ENCODE measurements at regions not wholly inside any gene's neighbourhood (a gene's known extent, or its start where the extent isn't known, plus 50 kb on each side); places are given as distances from the start of the nearest gene placed in this dataset.

DNA sequence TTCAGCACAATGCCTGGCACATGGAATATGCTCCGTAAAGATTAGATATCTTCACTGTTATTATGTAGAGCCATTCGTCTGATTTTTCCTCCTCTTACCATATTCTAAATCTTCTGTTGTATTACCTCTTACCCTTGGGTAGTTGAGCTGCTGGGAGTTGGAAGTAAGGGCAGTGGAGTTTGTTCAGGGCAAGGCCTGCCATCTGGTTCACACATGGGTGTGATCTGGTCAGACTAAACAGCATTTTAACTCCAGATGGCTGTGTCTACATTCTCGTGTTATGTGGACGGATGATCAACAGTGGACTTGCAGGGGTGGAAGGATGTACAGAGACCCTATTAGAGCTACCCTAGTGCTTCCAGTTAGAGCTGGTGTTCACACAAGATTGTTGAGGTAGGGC is 164.9 kb downstream of the ZIC5 start:
- intact Hi-C loops (cut with micrococcal nuclease): no loop called here
- Mint-ChIP-seq H3K36me3 (no peaks in the 10 kb centered on the region), H3K4me1 (no peaks in the 10 kb centered on the region), H3K4me3 (no peak overlapping the region), H3K27me3 (ENCODE audit: low read depth in 3 of 3) (peaks cover 1 to 3% (median 2%) of the 10 kb centered on the region in 3 donors), H3K27ac (no peak overlapping the region), H3K9me3 (no peaks in the 10 kb centered on the region)
- H3K4me3 ChIP-seq (replicated peaks in 1 of 3; ENCODE audit: low read depth in 2 of 3, low read length in 3 of 3): no peak overlapping the region
- no peaks in the 10 kb centered on the region for H3K36me3 ChIP-seq (replicated peaks in 1 of 2; ENCODE audit: control insufficient read depth in 1 of 2, insufficient read depth in 2 of 2, low read length in 2 of 2)
- H3K79me2 ChIP-seq (ENCODE audit: insufficient read depth, low read length): no peaks in the 10 kb centered on the region
- no peak overlapping the region for H3K4me2 ChIP-seq (replicated peaks; ENCODE audit: extremely low read depth, low read length, poor library complexity, severe bottlenecking)
- no peaks in the 10 kb centered on the region for H4K20me1 ChIP-seq (ENCODE audit: insufficient read depth, low read length)
- H3K9me3 ChIP-seq (replicated peaks in 1 of 2; ENCODE audit: control insufficient read depth in 1 of 2, insufficient read depth in 1 of 2, low read length in 2 of 2): no peaks in the 10 kb centered on the region
- H2AFZ ChIP-seq (ENCODE audit: insufficient read depth, low read depth, low read length, poor library complexity, severe bottlenecking): no peak overlapping the region
- DNase-seq: no peak
- H3K27me3 ChIP-seq (ENCODE audit: control insufficient read depth in 2 of 2, insufficient read depth in 2 of 2, low read length in 2 of 2): no peaks in the 10 kb centered on the region
- H3K9ac ChIP-seq (ENCODE audit: insufficient read depth, low read length, poor library complexity, severe bottlenecking): no peak overlapping the region
- 100% methylated on average over 2 of the region's 4 CpGs for WGBS (ENCODE audit: insufficient coverage)
- no peak overlapping the region for H3K27ac ChIP-seq (ENCODE audit: low read depth in 1 of 2, low read length in 2 of 2)
- H3K4me1 ChIP-seq (ENCODE audit: control insufficient read depth in 1 of 2, insufficient read depth in 2 of 2, low read length in 2 of 2): no peaks in the 10 kb centered on the region
- TF ChIP-seq, protein P1, sequence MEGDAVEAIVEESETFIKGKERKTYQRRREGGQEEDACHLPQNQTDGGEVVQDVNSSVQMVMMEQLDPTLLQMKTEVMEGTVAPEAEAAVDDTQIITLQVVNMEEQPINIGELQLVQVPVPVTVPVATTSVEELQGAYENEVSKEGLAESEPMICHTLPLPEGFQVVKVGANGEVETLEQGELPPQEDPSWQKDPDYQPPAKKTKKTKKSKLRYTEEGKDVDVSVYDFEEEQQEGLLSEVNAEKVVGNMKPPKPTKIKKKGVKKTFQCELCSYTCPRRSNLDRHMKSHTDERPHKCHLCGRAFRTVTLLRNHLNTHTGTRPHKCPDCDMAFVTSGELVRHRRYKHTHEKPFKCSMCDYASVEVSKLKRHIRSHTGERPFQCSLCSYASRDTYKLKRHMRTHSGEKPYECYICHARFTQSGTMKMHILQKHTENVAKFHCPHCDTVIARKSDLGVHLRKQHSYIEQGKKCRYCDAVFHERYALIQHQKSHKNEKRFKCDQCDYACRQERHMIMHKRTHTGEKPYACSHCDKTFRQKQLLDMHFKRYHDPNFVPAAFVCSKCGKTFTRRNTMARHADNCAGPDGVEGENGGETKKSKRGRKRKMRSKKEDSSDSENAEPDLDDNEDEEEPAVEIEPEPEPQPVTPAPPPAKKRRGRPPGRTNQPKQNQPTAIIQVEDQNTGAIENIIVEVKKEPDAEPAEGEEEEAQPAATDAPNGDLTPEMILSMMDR (IDR thresholded peaks at IDR 0.05): no peak

DNA sequence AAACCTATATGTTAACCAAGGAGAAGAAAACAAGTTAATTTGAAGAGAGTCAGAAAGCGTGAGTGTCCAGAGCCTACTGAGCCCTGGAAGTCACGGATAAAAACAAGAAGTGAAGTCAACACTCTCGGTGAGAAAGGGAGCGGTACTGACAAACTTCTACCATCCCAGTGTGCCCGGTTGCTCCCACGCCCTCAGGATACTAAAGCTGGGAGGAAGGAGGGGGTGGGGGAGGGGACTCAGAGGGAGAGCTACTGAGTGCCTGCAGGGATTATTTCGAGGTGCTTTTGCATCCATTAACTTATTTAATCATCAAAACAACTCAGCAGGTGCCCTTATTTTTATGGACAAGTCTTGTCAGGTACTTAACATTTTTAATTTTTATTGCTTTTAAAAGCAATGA is 166.2 kb downstream of the ZIC5 start:
- Mint-ChIP-seq H3K9me3 (no peaks in the 10 kb centered on the region), H3K27me3 (ENCODE audit: low read depth in 3 of 3) (peaks cover 1 to 3% (median 2%) of the 10 kb centered on the region in 3 donors), H3K4me3 (no peak overlapping the region), H3K4me1 (no peaks in the 10 kb centered on the region), H3K36me3 (no peaks in the 10 kb centered on the region), H3K27ac (no peak overlapping the region)
- 100% methylated on average over 2 of the region's 7 CpGs for WGBS (ENCODE audit: insufficient coverage)
- Histone ChIP-seq H3K27ac (ENCODE audit: low read depth in 1 of 2, low read length in 2 of 2) (no peak overlapping the region), H3K9me3 (replicated peaks in 1 of 2; ENCODE audit: control insufficient read depth in 1 of 2, insufficient read depth in 1 of 2, low read length in 2 of 2) (no peaks in the 10 kb centered on the region), H2AFZ (ENCODE audit: insufficient read depth, low read depth, low read length, poor library complexity, severe bottlenecking) (no peak overlapping the region), H3K79me2 (ENCODE audit: insufficient read depth, low read length) (no peaks in the 10 kb centered on the region), H4K20me1 (ENCODE audit: insufficient read depth, low read length) (no peaks in the 10 kb centered on the region), H3K9ac (ENCODE audit: insufficient read depth, low read length, poor library complexity, severe bottlenecking) (no peak overlapping the region), H3K27me3 (ENCODE audit: control insufficient read depth in 2 of 2, insufficient read depth in 2 of 2, low read length in 2 of 2) (no peaks in the 10 kb centered on the region), H3K36me3 (replicated peaks in 1 of 2; ENCODE audit: control insufficient read depth in 1 of 2, insufficient read depth in 2 of 2, low read length in 2 of 2) (no peaks in the 10 kb centered on the region), H3K4me2 (replicated peaks; ENCODE audit: extremely low read depth, low read length, poor library complexity, severe bottlenecking) (no peak overlapping the region), H3K4me3 (replicated peaks in 1 of 3; ENCODE audit: low read depth in 2 of 3, low read length in 3 of 3) (no peak overlapping the region), H3K4me1 (ENCODE audit: control insufficient read depth in 1 of 2, insufficient read depth in 2 of 2, low read length in 2 of 2) (no peaks in the 10 kb centered on the region)
- TF ChIP-seq, protein P1 (IDR thresholded peaks at IDR 0.05): no peak
- intact Hi-C loops (cut with micrococcal nuclease): no loop called here
- no peak for DNase-seq
